ENCODE measurements at regions not wholly inside any gene's neighbourhood (a gene's known extent, or its start where the extent isn't known, plus 50 kb on each side); places are given as distances from the start of the nearest gene placed in this dataset.

GRCh38 chr2:122194546-122194945 lies 439.1 kb downstream of the TSN start:
- ATAC-seq (ENCODE audit: low FRiP score in 2 of 2): no peak
- Histone ChIP-seq H3K36me3 (no peaks in the 10 kb centered on the region), H3K4me1 (no peaks in the 10 kb centered on the region), H3K9me3 (no peaks in the 10 kb centered on the region), H3K4me3 (no peak overlapping the region), H3K27ac (no peak overlapping the region), H3K27me3 (no peaks in the 10 kb centered on the region)
- WGBS, 2 donors: 71 to 75% methylated on average over 2 of the region's 2 CpGs
- DNase-seq: no peak
- no peak for TF ChIP-seq POLR2AphosphoS5 (IDR thresholded peaks at IDR 0.05)
- no peak for TF ChIP-seq CTCF (IDR thresholded peaks at IDR 0.05)
- TF ChIP-seq POLR2A (IDR thresholded peaks at IDR 0.05): no peak
- no peak for TF ChIP-seq EP300 (IDR thresholded peaks at IDR 0.05)

- WGBS, 2 donors: 68 to 75% methylated on average over 4 of the region's 4 CpGs
- Histone ChIP-seq H3K4me3 (no peak overlapping the region), H3K9me3 (no peaks in the 10 kb centered on the region), H3K36me3 (no peaks in the 10 kb centered on the region), H3K27me3 (no peaks in the 10 kb centered on the region), H3K27ac (no peak overlapping the region), H3K4me1 (no peaks in the 10 kb centered on the region)
- ATAC-seq (ENCODE audit: low FRiP score in 2 of 2) (peak in 1 of 2 donors; percentile 64), DNase-seq (no peak)
- no peak for TF ChIP-seq EP300 (IDR thresholded peaks at IDR 0.05)
- TF ChIP-seq CTCF (IDR thresholded peaks at IDR 0.05): no peak
- TF ChIP-seq POLR2AphosphoS5 (IDR thresholded peaks at IDR 0.05): no peak
Observed at GRCh38 chr2:122203523-122203922, 448.1 kb downstream of the TSN start.

DNA sequence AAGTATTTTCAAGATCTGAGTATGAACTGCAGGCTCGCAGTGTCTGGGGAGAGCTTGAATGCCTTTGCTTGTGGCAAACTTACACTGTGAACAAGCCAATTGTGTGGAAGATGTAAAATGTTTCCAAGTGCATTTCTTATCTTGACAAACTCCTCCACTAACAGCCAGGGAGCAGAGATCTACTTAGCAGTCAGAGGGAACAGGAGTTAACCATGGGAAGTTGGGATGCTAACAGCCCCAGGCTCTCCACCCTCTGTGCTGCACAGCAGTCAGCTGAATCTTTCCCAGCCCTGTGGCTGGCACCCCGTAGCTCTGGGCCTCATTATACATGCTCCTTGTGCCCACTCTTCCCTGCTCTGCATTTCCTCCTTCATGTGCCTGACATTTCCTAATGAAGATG lies 450.2 kb downstream of the TSN start:
- no peaks in the 10 kb centered on the region for H3K36me3 ChIP-seq
- H3K9me3 ChIP-seq: no peaks in the 10 kb centered on the region
- DNase-seq (no peak), ATAC-seq (ENCODE audit: low FRiP score in 2 of 2) (no peak)
- no peak overlapping the region for H3K27ac ChIP-seq
- H3K4me3 ChIP-seq: no peak overlapping the region
- no peak for TF ChIP-seq POLR2A (IDR thresholded peaks at IDR 0.05)
- TF ChIP-seq CTCF (IDR thresholded peaks at IDR 0.05): no peak
- TF ChIP-seq EP300 (IDR thresholded peaks at IDR 0.05): no peak
- TF ChIP-seq POLR2AphosphoS5 (IDR thresholded peaks at IDR 0.05): no peak
- no peaks in the 10 kb centered on the region for H3K27me3 ChIP-seq
- 64 to 68% methylated on average over 2 of the region's 2 CpGs for WGBS, 2 donors
- H3K4me1 ChIP-seq: no peaks in the 10 kb centered on the region

- WGBS, 2 donors: 75 to 77% methylated on average over 3 of the region's 3 CpGs
- DNase-seq (no peak), ATAC-seq (ENCODE audit: low FRiP score in 2 of 2) (no peak)
- no peaks in the 10 kb centered on the region for H3K4me1 ChIP-seq
- TF ChIP-seq POLR2A (IDR thresholded peaks at IDR 0.05) (no peak), EP300 (IDR thresholded peaks at IDR 0.05) (no peak), POLR2AphosphoS5 (IDR thresholded peaks at IDR 0.05) (no peak), CTCF (IDR thresholded peaks at IDR 0.05) (no peak)
- no peaks in the 10 kb centered on the region for H3K36me3 ChIP-seq
- H3K27ac ChIP-seq: no peak overlapping the region
- H3K4me3 ChIP-seq: no peak overlapping the region
- H3K27me3 ChIP-seq: no peaks in the 10 kb centered on the region
- no peaks in the 10 kb centered on the region for H3K9me3 ChIP-seq
Observed at GRCh38 chr2:122206101-122206500, 450.6 kb downstream of the TSN start.

DNA sequence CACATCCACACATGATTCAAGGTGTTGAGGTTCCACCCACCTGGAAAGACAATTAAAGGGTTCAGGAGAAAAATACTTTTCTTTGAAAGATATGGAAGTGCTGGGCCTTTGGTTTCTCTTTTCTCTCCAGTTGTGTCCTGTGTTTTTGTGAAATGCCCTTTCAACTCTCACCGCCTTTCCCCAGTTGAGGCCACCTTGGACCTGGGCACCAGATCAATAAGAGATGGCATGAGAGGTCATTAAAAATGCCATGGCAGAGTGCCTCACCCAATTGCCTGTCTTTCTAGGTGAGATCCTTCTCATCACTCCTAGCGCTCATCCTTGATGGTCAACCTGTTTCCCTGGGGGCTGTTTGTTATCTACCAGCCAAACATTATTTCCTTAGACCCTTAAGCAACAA lies 453.9 kb downstream of the TSN start:
- H3K4me3 ChIP-seq: no peak overlapping the region
- H3K27ac ChIP-seq: no peak overlapping the region
- no peaks in the 10 kb centered on the region for H3K9me3 ChIP-seq
- no peak for TF ChIP-seq POLR2AphosphoS5 (IDR thresholded peaks at IDR 0.05)
- no peak for TF ChIP-seq POLR2A (IDR thresholded peaks at IDR 0.05)
- no peak for TF ChIP-seq EP300 (IDR thresholded peaks at IDR 0.05)
- no peak for TF ChIP-seq CTCF (IDR thresholded peaks at IDR 0.05)
- ATAC-seq (ENCODE audit: low FRiP score in 2 of 2) (no peak), DNase-seq (no peak)
- H3K36me3 ChIP-seq: no peaks in the 10 kb centered on the region
- no peaks in the 10 kb centered on the region for H3K27me3 ChIP-seq
- 94 to 98% methylated on average over 2 of the region's 2 CpGs for WGBS, 2 donors
- no peaks in the 10 kb centered on the region for H3K4me1 ChIP-seq
